ENCODE measurements at regions not wholly inside any gene's neighbourhood (a gene's known extent, or its start where the extent isn't known, plus 50 kb on each side); places are given as distances from the start of the nearest gene placed in this dataset.
A peak's percentile ranks its signal among the peaks of the same experiment; 100 is the strongest.

GRCh38 chr3:9301091-9301490 is 51.6 kb upstream of the SRGAP3 start:
- H3K36me3 Mint-ChIP-seq (ENCODE audit: low read depth), result no peaks in the 10 kb centered on the region
- peaks cover 16% of the 10 kb centered on the region for H3K4me1 Mint-ChIP-seq (ENCODE audit: low read depth)
- H3K27ac Mint-ChIP-seq, result no peak overlapping the region
- CTCF ChIA-PET, result interaction anchor here (1.3 to 6.4 kb wide), 9 partner anchors 11 to 338 kb away, joined by 3 to 85 read pairs (median 11); partner anchors contain the start of genes RAD18 and SRGAP3
- no peak for DNase-seq
- intact Hi-C loops (cut with micrococcal nuclease), result loop anchor here (5.0 kb wide), 1 partner anchor 219 kb away; no protein-coding TSS in a partner anchor
- no peaks in the 10 kb centered on the region for H3K9me3 Mint-ChIP-seq
- H3K27me3 Mint-ChIP-seq (ENCODE audit: low read depth), result peaks cover 4% of the 10 kb centered on the region
- H3K4me3 Mint-ChIP-seq, result no peak overlapping the region

DNA sequence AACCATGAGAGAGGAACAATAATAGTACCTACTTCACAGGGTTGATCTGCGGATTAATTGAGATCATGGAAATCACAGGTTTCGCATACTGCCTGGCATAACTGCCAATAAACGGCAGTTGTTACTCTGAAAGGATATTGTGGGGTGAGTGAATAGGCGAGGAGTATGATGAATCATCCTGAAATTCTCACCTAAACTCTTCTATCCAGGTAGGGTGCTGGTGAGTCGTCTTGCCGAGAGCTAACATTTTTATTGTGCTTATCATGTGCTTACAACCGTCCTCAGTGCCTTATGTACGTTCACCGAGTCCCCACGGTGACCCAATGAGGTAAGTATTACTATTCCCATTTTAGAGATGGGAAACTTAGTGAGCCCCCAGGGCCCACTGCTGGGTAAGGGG is 52.4 kb upstream of the SRGAP3 start:
- no peaks in the 10 kb centered on the region for H3K9me3 Mint-ChIP-seq
- no peaks in the 10 kb centered on the region for H3K36me3 Mint-ChIP-seq (ENCODE audit: low read depth)
- H3K27me3 Mint-ChIP-seq (ENCODE audit: low read depth), result peaks cover 4% of the 10 kb centered on the region
- H3K4me1 Mint-ChIP-seq (ENCODE audit: low read depth), result peaks cover 16% of the 10 kb centered on the region
- no peak overlapping the region for H3K27ac Mint-ChIP-seq
- H3K4me3 Mint-ChIP-seq, result no peak overlapping the region
- intact Hi-C loops (cut with micrococcal nuclease), result loop anchor here (1.0 to 5.0 kb wide), 8 partner anchors 77 to 532 kb away; partner anchors contain the start of gene OXTR
- CTCF ChIA-PET, result interaction anchor here (0.6 to 6.4 kb wide), 31 partner anchors 9 to 419 kb away, joined by 3 to 85 read pairs (median 5); partner anchors contain the start of genes RAD18 and SRGAP3
- peak; percentile 28 for DNase-seq

- peak; percentile 81 for DNase-seq
- no peaks in the 10 kb centered on the region for H3K9me3 Mint-ChIP-seq
- CTCF ChIA-PET, result interaction anchor here (0.6 to 6.4 kb wide), 36 partner anchors 8 to 420 kb away, joined by 3 to 85 read pairs (median 4); partner anchors contain the start of genes RAD18 and SRGAP3
- intact Hi-C loops (cut with micrococcal nuclease), result loop anchor here (1.0 to 5.0 kb wide), 8 partner anchors 78 to 533 kb away; partner anchors contain the start of gene OXTR
- H3K27ac Mint-ChIP-seq, result no peak overlapping the region
- H3K4me3 Mint-ChIP-seq, result no peak overlapping the region
- no peaks in the 10 kb centered on the region for H3K36me3 Mint-ChIP-seq (ENCODE audit: low read depth)
- H3K4me1 Mint-ChIP-seq (ENCODE audit: low read depth), result peaks cover 16% of the 10 kb centered on the region
- peaks cover 4% of the 10 kb centered on the region for H3K27me3 Mint-ChIP-seq (ENCODE audit: low read depth)
Measured at GRCh38 chr3:9302425-9303181, 53.2 kb upstream of the SRGAP3 start.

DNA sequence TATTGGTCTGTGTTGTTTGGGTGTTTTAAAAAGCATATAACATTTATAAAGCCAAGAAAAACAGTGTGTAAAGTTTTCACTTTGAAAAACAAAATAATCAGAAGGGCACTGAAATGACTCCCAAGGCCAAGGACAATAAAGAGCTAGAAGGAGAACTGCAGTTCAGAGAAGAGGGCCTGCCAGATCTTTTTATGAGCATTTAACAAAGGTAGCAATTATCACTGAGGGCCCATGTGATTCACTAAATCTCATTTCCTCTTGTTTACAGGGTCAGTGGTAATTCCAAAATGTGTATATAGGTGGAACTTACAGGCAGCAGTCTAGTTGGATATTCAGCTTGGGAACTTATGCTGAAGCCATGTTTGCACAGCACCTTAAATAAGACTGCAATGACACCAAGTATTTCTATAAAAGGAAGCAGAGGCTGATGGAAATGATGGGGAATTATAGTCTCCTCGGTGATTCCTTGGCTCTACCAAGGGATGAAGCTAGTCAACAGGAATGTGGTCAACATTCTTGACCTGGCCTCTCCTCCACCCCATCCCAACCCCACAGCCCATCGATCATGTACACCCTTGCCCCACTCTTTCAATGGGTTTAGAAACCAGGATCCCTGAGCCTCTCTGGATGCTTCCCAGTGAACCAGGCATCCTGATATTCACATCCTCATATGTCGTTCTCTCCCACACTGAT is 54.4 kb upstream of the THUMPD3 start:
- DNase-seq, result no peak
- no peaks in the 10 kb centered on the region for H3K36me3 Mint-ChIP-seq (ENCODE audit: low read depth)
- H3K4me1 Mint-ChIP-seq (ENCODE audit: low read depth), result no peaks in the 10 kb centered on the region
- H3K27me3 Mint-ChIP-seq (ENCODE audit: low read depth), result no peaks in the 10 kb centered on the region
- CTCF ChIA-PET, result no interaction called here
- H3K4me3 Mint-ChIP-seq, result no peak overlapping the region
- no peaks in the 10 kb centered on the region for H3K9me3 Mint-ChIP-seq
- H3K27ac Mint-ChIP-seq, result no peak overlapping the region
- intact Hi-C loops (cut with micrococcal nuclease), result no loop called here

DNA sequence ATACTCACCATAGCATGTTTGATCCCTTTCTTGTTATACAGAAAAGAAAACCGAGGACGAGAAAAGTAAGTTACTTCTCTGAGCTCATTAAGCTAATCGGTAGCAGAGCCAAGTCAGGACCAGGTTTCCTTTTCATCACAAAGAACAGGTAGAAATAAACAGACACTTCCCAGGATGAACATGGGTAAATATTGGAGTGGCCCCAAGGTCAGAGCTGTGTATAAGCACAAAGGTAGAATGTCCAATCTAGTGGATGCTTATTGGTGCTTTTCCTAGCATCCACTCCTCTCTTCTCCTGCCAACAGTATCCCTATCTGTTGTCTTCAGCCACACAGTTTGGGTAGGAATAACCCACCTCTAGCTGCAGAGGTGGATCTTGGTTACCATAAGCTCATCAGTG is 52.8 kb upstream of the THUMPD3 start:
- no peak for DNase-seq
- no peak overlapping the region for H3K4me3 Mint-ChIP-seq
- H3K9me3 Mint-ChIP-seq, result no peaks in the 10 kb centered on the region
- intact Hi-C loops (cut with micrococcal nuclease), result no loop called here
- H3K4me1 Mint-ChIP-seq (ENCODE audit: low read depth), result no peaks in the 10 kb centered on the region
- H3K27me3 Mint-ChIP-seq (ENCODE audit: low read depth), result no peaks in the 10 kb centered on the region
- H3K27ac Mint-ChIP-seq, result no peak overlapping the region
- no peaks in the 10 kb centered on the region for H3K36me3 Mint-ChIP-seq (ENCODE audit: low read depth)
- CTCF ChIA-PET, result interaction anchor here (1.1 to 1.2 kb wide), 2 partner anchors 8 to 323 kb away, joined by 3 to 7 read pairs; no protein-coding TSS in a partner anchor

GRCh38 chr3:9311228-9311627 is 51.6 kb upstream of the THUMPD3 start:
- Mint-ChIP-seq H3K4me1 (ENCODE audit: low read depth) (no peaks in the 10 kb centered on the region), H3K9me3 (no peaks in the 10 kb centered on the region), H3K27me3 (ENCODE audit: low read depth) (no peaks in the 10 kb centered on the region), H3K36me3 (ENCODE audit: low read depth) (no peaks in the 10 kb centered on the region), H3K4me3 (no peak overlapping the region), H3K27ac (no peak overlapping the region)
- CTCF ChIA-PET, result interaction anchor here (0.6 to 1.1 kb wide), 2 partner anchors 9 to 317 kb away, joined by 3 read pairs; no protein-coding TSS in a partner anchor
- intact Hi-C loops (cut with micrococcal nuclease), result no loop called here
- no peak for DNase-seq

All from activated naive CD4-positive, alpha-beta T cell treated with anti-CD3 and anti-CD28 coated beads for 36 hours (primary cell).